ENCODE measurements at regions not wholly inside any gene's neighbourhood (a gene's known extent, or its start where the extent isn't known, plus 50 kb on each side); places are given as distances from the start of the nearest gene placed in this dataset.

GRCh38 chr14:53861781-53862180, 94.8 kb downstream of the BMP4 start:
- no peak overlapping the region for H4K8ac ChIP-seq (ENCODE audit: low read depth, low read length)

GRCh38 chr14:53858345-53858684, 98.3 kb downstream of the BMP4 start:
- Histone ChIP-seq H3K4me2 (ENCODE audit: low read length) (no peak overlapping the region), H3K14ac (ENCODE audit: low read length) (no peak overlapping the region), H3K23ac (ENCODE audit: low read length) (no peak overlapping the region), H3K27ac (ENCODE audit: low read depth, low read length) (no peak overlapping the region), H4K12ac (ENCODE audit: low read depth, low read length) (no peak overlapping the region), H3K9ac (ENCODE audit: low read length) (no peak overlapping the region), H4K8ac (ENCODE audit: low read depth, low read length) (no peak overlapping the region), H2BK12ac (ENCODE audit: low read length) (no peak overlapping the region), H2AK5ac (ENCODE audit: low read length) (no peak overlapping the region), H3K9me3 (ENCODE audit: insufficient read depth, low read depth, low read length) (no peaks in the 10 kb centered on the region), H3K27me3 (ENCODE audit: insufficient read depth, low read length) (no peaks in the 10 kb centered on the region), H2BK120ac (ENCODE audit: insufficient read depth, low read length, poor library complexity) (no peak overlapping the region), H3K79me1 (ENCODE audit: low read length) (no peaks in the 10 kb centered on the region), H3K18ac (ENCODE audit: low read length) (no peak overlapping the region), H3K4me1 (ENCODE audit: control insufficient read depth in 1 of 2, insufficient read depth in 2 of 2, low read length in 2 of 2) (peaks cover 5 to 6% of the 10 kb centered on the region in 2 experiments), H4K91ac (ENCODE audit: low read depth, low read length) (no peak overlapping the region), H2AFZ (ENCODE audit: insufficient read depth, low read length, poor library complexity) (no peak overlapping the region), H2BK5ac (ENCODE audit: low read depth, low read length, poor library complexity) (no peak overlapping the region), H3K4me3 (ENCODE audit: low read depth, low read length) (no peak overlapping the region), H3K79me2 (ENCODE audit: control insufficient read depth, insufficient read depth, low read length, poor library complexity) (no peaks in the 10 kb centered on the region), H3K4ac (ENCODE audit: low read depth, low read length) (no peak overlapping the region), H3K36me3 (ENCODE audit: control insufficient read depth in 1 of 2, insufficient read depth in 2 of 2, low read length in 2 of 2) (no peaks in the 10 kb centered on the region)
- no CpG with 5 or more reads among the region's 1 CpG for WGBS (ENCODE audit: extremely low coverage, insufficient coverage, insufficient read length)
- no peak for DNase-seq

More at GRCh38 chr14:53861781-53862180, 94.8 kb downstream of the BMP4 start:
- Histone ChIP-seq H3K27ac (ENCODE audit: low read depth, low read length) (no peak overlapping the region), H3K23ac (ENCODE audit: low read length) (no peak overlapping the region), H3K79me1 (ENCODE audit: low read length) (no peaks in the 10 kb centered on the region), H3K27me3 (ENCODE audit: insufficient read depth, low read length) (no peaks in the 10 kb centered on the region), H3K14ac (ENCODE audit: low read length) (no peak overlapping the region), H2AFZ (ENCODE audit: insufficient read depth, low read length, poor library complexity) (no peak overlapping the region), H2BK5ac (ENCODE audit: low read depth, low read length, poor library complexity) (no peak overlapping the region), H3K4me2 (ENCODE audit: low read length) (no peak overlapping the region), H4K91ac (ENCODE audit: low read depth, low read length) (no peak overlapping the region), H3K9ac (ENCODE audit: low read length) (no peak overlapping the region), H2BK120ac (ENCODE audit: insufficient read depth, low read length, poor library complexity) (no peak overlapping the region), H4K12ac (ENCODE audit: low read depth, low read length) (no peak overlapping the region), H3K4me3 (ENCODE audit: low read depth, low read length) (no peak overlapping the region), H2AK5ac (ENCODE audit: low read length) (no peak overlapping the region), H3K79me2 (ENCODE audit: control insufficient read depth, insufficient read depth, low read length, poor library complexity) (no peaks in the 10 kb centered on the region), H2BK12ac (ENCODE audit: low read length) (no peak overlapping the region), H3K4ac (ENCODE audit: low read depth, low read length) (no peak overlapping the region), H3K9me3 (ENCODE audit: insufficient read depth, low read depth, low read length) (no peaks in the 10 kb centered on the region), H3K4me1 (ENCODE audit: control insufficient read depth in 1 of 2, insufficient read depth in 2 of 2, low read length in 2 of 2) (peaks cover 5 to 6% of the 10 kb centered on the region in 2 experiments), H3K36me3 (ENCODE audit: control insufficient read depth in 1 of 2, insufficient read depth in 2 of 2, low read length in 2 of 2) (no peaks in the 10 kb centered on the region), H3K18ac (ENCODE audit: low read length) (no peak overlapping the region)
- no CpG with 5 or more reads among the region's 5 CpGs for WGBS (ENCODE audit: extremely low coverage, insufficient coverage, insufficient read length)
- no peak for DNase-seq

- no peak for DNase-seq
- Histone ChIP-seq H3K9me3 (ENCODE audit: insufficient read depth, low read depth, low read length) (no peaks in the 10 kb centered on the region), H4K12ac (ENCODE audit: low read depth, low read length) (no peak overlapping the region), H3K9ac (ENCODE audit: low read length) (peak overlapping the region; percentile 13), H3K4me3 (ENCODE audit: low read depth, low read length) (no peak overlapping the region), H2BK5ac (ENCODE audit: low read depth, low read length, poor library complexity) (no peak overlapping the region), H2BK120ac (ENCODE audit: insufficient read depth, low read length, poor library complexity) (no peak overlapping the region), H3K4me1 (ENCODE audit: control insufficient read depth in 1 of 2, insufficient read depth in 2 of 2, low read length in 2 of 2) (peaks cover 5 to 6% of the 10 kb centered on the region in 2 experiments), H3K18ac (ENCODE audit: low read length) (no peak overlapping the region), H3K79me2 (ENCODE audit: control insufficient read depth, insufficient read depth, low read length, poor library complexity) (no peaks in the 10 kb centered on the region), H3K27me3 (ENCODE audit: insufficient read depth, low read length) (no peaks in the 10 kb centered on the region), H3K23ac (ENCODE audit: low read length) (no peak overlapping the region), H3K36me3 (ENCODE audit: control insufficient read depth in 1 of 2, insufficient read depth in 2 of 2, low read length in 2 of 2) (no peaks in the 10 kb centered on the region), H4K8ac (ENCODE audit: low read depth, low read length) (no peak overlapping the region), H2AK5ac (ENCODE audit: low read length) (no peak overlapping the region), H3K4ac (ENCODE audit: low read depth, low read length) (no peak overlapping the region), H2BK12ac (ENCODE audit: low read length) (no peak overlapping the region), H3K4me2 (ENCODE audit: low read length) (no peak overlapping the region), H4K91ac (ENCODE audit: low read depth, low read length) (no peak overlapping the region), H3K27ac (ENCODE audit: low read depth, low read length) (no peak overlapping the region), H2AFZ (ENCODE audit: insufficient read depth, low read length, poor library complexity) (no peak overlapping the region), H3K14ac (ENCODE audit: low read length) (no peak overlapping the region), H3K79me1 (ENCODE audit: low read length) (no peaks in the 10 kb centered on the region)
- WGBS (ENCODE audit: extremely low coverage, insufficient coverage, insufficient read length): no CpG with 5 or more reads among the region's 5 CpGs
Measured at GRCh38 chr14:53857625-53858344, 98.8 kb downstream of the BMP4 start.

- H3K18ac ChIP-seq (ENCODE audit: low read length): no peak overlapping the region
- no peak overlapping the region for H2BK12ac ChIP-seq (ENCODE audit: low read length)
- peaks cover 0 to 5% of the 10 kb centered on the region in 2 experiments for H3K4me1 ChIP-seq (ENCODE audit: control insufficient read depth in 1 of 2, insufficient read depth in 2 of 2, low read length in 2 of 2)
- WGBS (ENCODE audit: extremely low coverage, insufficient coverage, insufficient read length): no CpG with 5 or more reads among the region's 2 CpGs
- H3K4me3 ChIP-seq (ENCODE audit: low read depth, low read length): no peak overlapping the region
- no peak overlapping the region for H2AK5ac ChIP-seq (ENCODE audit: low read length)
- H2BK5ac ChIP-seq (ENCODE audit: low read depth, low read length, poor library complexity): no peak overlapping the region
- no peak overlapping the region for H3K4ac ChIP-seq (ENCODE audit: low read depth, low read length)
- H3K79me1 ChIP-seq (ENCODE audit: low read length): no peaks in the 10 kb centered on the region
- H3K14ac ChIP-seq (ENCODE audit: low read length): no peak overlapping the region
- H3K9me3 ChIP-seq (ENCODE audit: insufficient read depth, low read depth, low read length): no peaks in the 10 kb centered on the region
- no peak overlapping the region for H4K91ac ChIP-seq (ENCODE audit: low read depth, low read length)
- H3K9ac ChIP-seq (ENCODE audit: low read length): no peak overlapping the region
- H3K36me3 ChIP-seq (ENCODE audit: control insufficient read depth in 1 of 2, insufficient read depth in 2 of 2, low read length in 2 of 2): no peaks in the 10 kb centered on the region
- no peak for DNase-seq
- no peak overlapping the region for H3K23ac ChIP-seq (ENCODE audit: low read length)
- H2AFZ ChIP-seq (ENCODE audit: insufficient read depth, low read length, poor library complexity): no peak overlapping the region
- no peaks in the 10 kb centered on the region for H3K27me3 ChIP-seq (ENCODE audit: insufficient read depth, low read length)
- H3K4me2 ChIP-seq (ENCODE audit: low read length): no peak overlapping the region
- H4K12ac ChIP-seq (ENCODE audit: low read depth, low read length): no peak overlapping the region
- no peak overlapping the region for H2BK120ac ChIP-seq (ENCODE audit: insufficient read depth, low read length, poor library complexity)
- no peak overlapping the region for H3K27ac ChIP-seq (ENCODE audit: low read depth, low read length)
- H3K79me2 ChIP-seq (ENCODE audit: control insufficient read depth, insufficient read depth, low read length, poor library complexity): no peaks in the 10 kb centered on the region
- H4K8ac ChIP-seq (ENCODE audit: low read depth, low read length): no peak overlapping the region
Measured at GRCh38 chr14:53855574-53855973, 101.1 kb downstream of the BMP4 start.
